WTC11 (cell line): ENCODE measurements at regions not wholly inside any gene's neighbourhood (a gene's known extent, or its start where the extent isn't known, plus 50 kb on each side); places are given as distances from the start of the nearest gene placed in this dataset.

Experiments used
- KAT7 ChIP-seq: sonication (generic); formaldehyde crosslinking; IDR thresholded peaks from 2 replicates; pipeline ENCODE4 v1.8.1; 2023; ENCODE audit warnings: missing genetic modification reagents, mild to moderate bottlenecking, borderline replicate concordance
- TCF7 ChIP-seq: sonication (generic); formaldehyde crosslinking; IDR thresholded peaks from 2 replicates; pipeline ENCODE4 v1.8.0; 2022; ENCODE audit warnings: mild to moderate bottlenecking, low read depth, missing genetic modification reagents, moderate library complexity
- TF ChIP-seq, protein P1 (sequence below): sonication (generic); formaldehyde crosslinking; conservative IDR thresholded peaks from 2 replicates; pipeline ENCODE4 v1.8.1; 2022; ENCODE audit warnings: mild to moderate bottlenecking, missing genetic modification reagents

DNA sequence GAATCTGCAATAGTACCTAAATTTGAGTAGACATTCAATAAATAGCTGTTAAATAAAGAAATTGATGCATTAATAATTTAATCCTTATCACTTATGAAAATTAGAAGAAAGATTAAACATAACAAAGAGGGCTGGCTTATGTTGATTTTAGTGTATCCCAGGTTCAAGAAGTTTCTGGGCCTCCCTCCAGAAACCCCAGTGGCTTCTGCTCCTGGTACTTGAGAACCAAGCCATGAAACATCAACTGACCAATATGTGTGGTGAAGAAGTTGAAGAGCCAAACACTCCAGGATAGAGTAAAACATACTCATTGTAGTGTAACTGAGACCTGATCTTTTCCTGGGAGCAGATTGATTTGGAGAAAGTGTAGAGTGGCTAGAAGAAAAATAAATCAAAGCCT lies 1465.7 kb upstream of the PIK3C3 start:
- TF ChIP-seq TCF7 (CRISPR knock-in tag), result no peak
- no peak for TF ChIP-seq KAT7 (CRISPR knock-in tag)
- TF ChIP-seq, protein P1, sequence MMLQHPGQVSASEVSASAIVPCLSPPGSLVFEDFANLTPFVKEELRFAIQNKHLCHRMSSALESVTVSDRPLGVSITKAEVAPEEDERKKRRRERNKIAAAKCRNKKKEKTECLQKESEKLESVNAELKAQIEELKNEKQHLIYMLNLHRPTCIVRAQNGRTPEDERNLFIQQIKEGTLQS, result no peak
